Testis (tissue), 2 donors: ENCODE measurements at regions not wholly inside any gene's neighbourhood (a gene's known extent, or its start where the extent isn't known, plus 50 kb on each side); places are given as distances from the start of the nearest gene placed in this dataset.
A peak's percentile ranks its signal among the peaks of the same experiment; 100 is the strongest.

Experiments
- DNase-seq: peaks from one replicate; pipeline ENCODE4 v3.0.0-alpha.2; 2019
- H3K27ac ChIP-seq, 2 donors: fragments of 200-600 bp; sonication (generic); one replicate each; pipeline ENCODE4 v1.5.1; 2019
- H3K27me3 ChIP-seq: fragments of 200-600 bp; sonication (generic); one replicate; pipeline ENCODE4 v1.5.1; 2019
- H3K36me3 ChIP-seq: fragments of 200-600 bp; sonication (generic); one replicate; pipeline ENCODE4 v1.5.1; 2017; ENCODE audit warnings: low read depth; ENCODE audit errors: missing control alignments
- H3K4me1 ChIP-seq: fragments of 200-600 bp; sonication (generic); one replicate; pipeline ENCODE4 v1.5.1; 2019
- H3K4me3 ChIP-seq, 2 donors: fragments of 200-600 bp; sonication (generic); one replicate each; pipeline ENCODE4 v1.5.1; 2017 to 2019
- H3K9me3 ChIP-seq: fragments of 200-600 bp; sonication (generic); one replicate; pipeline ENCODE4 v1.5.1; 2017
- POLR2A ChIP-seq: fragments of 450-650 bp; IDR thresholded peaks from one replicate; pipeline ENCODE4 v1.6.1; 2017; ENCODE audit warnings: antibody characterized with exemption, mild to moderate bottlenecking, moderate library complexity
- WGBS, 2 donors: methylation state at CpG; one replicate each; pipeline ENCODE4 v1.1.5; 2018; 5-methylcytosine and 5-hydroxymethylcytosine counted together
- intact Hi-C: fragments of 100-400 bp; cut with DNase I; formaldehyde crosslinking; loops from one replicate; pipeline ENCODE4 v1.15.1; 2023; ENCODE audit warnings: low total_unique reads
- TF ChIP-seq, protein P1 (sequence below), 3 experiments: fragments of 450-650 bp in 2 of 3; fragments of 200-600 bp in 1 of 3; sonication (generic) in 1 of 3; IDR thresholded peaks; one replicate each; pipeline ENCODE4 v1.5.1; 2016 to 2019; ENCODE audit warnings: antibody characterized with exemption in 3 of 3, mild to moderate bottlenecking in 2 of 3, moderate library complexity in 1 of 3

DNA sequence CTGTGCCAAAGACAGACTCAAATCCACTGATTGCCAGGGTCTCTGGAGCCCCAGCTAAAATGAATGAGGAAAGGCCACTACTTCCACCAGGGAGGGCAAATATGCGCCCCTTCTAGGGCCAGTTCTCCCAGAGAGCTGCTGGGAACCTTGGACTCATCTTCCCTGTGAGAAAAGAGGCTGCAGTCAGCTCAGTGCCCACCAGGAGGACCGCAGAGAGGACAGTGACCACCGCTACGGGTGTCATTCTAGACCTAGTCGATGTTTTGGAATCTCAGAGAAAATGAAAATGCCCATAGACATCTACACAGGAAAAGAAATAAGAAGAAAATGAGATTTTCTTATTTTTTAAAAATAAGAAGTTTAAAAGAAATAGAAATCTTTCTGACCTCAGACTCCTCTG, 235.1 kb downstream of the UQCRFS1 start:
- TF ChIP-seq POLR2A, result no peak
- TF ChIP-seq, protein P1, sequence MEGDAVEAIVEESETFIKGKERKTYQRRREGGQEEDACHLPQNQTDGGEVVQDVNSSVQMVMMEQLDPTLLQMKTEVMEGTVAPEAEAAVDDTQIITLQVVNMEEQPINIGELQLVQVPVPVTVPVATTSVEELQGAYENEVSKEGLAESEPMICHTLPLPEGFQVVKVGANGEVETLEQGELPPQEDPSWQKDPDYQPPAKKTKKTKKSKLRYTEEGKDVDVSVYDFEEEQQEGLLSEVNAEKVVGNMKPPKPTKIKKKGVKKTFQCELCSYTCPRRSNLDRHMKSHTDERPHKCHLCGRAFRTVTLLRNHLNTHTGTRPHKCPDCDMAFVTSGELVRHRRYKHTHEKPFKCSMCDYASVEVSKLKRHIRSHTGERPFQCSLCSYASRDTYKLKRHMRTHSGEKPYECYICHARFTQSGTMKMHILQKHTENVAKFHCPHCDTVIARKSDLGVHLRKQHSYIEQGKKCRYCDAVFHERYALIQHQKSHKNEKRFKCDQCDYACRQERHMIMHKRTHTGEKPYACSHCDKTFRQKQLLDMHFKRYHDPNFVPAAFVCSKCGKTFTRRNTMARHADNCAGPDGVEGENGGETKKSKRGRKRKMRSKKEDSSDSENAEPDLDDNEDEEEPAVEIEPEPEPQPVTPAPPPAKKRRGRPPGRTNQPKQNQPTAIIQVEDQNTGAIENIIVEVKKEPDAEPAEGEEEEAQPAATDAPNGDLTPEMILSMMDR (IDR thresholded peaks at IDR 0.05), result no peak

GRCh38 chr19:28972058-28972852, 240.7 kb downstream of the UQCRFS1 start:
- Histone ChIP-seq H3K9me3 (no peaks in the 10 kb centered on the region), H3K36me3 (no peaks in the 10 kb centered on the region), H3K27me3 (no peaks in the 10 kb centered on the region), H3K4me3 (no peak overlapping the region), H3K27ac (no peak overlapping the region), H3K4me1 (peaks cover 4% of the 10 kb centered on the region)
- DNase-seq, result no peak
- TF ChIP-seq, protein P1 (IDR thresholded peaks at IDR 0.05), result no peak
- no peak for TF ChIP-seq POLR2A
- intact Hi-C loops, result no loop called here
- WGBS, 2 donors, result 81 to 87% methylated on average over 2 to 4 of the region's 4 CpGs

More for the DNA sequence above, 235.1 kb downstream of the UQCRFS1 start:
- no peaks in the 10 kb centered on the region for H3K27me3 ChIP-seq
- H3K27ac ChIP-seq, result no peak overlapping the region
- intact Hi-C loops, result no loop called here
- WGBS, 2 donors, result 90 to 92% methylated on average over 5 of the region's 5 CpGs
- H3K36me3 ChIP-seq, result no peaks in the 10 kb centered on the region
- H3K4me1 ChIP-seq, result no peaks in the 10 kb centered on the region
- no peaks in the 10 kb centered on the region for H3K9me3 ChIP-seq
- no peak overlapping the region for H3K4me3 ChIP-seq
- no peak for DNase-seq

DNA sequence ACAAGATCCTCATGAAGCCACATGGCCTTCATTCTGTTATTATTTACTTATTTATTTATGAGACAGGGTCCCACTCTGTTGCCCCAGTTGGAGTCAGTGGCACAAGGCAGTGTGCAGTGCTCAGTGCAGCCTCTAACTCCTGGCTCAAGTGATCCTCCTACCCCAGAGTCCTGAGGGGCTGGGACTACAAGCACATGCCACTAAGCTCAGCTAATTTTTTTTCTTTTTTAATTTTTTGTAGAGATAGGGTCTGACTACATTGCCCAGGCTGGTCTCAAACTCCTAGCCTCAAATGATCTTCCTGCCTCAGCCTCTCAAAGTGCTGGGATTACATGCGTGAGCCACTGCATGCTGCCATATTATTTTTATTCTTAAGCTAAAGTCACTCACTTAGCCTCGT, 241.4 kb downstream of the UQCRFS1 start:
- intact Hi-C loops, result no loop called here
- Histone ChIP-seq H3K9me3 (no peaks in the 10 kb centered on the region), H3K27ac (no peak overlapping the region), H3K27me3 (no peaks in the 10 kb centered on the region), H3K4me3 (no peak overlapping the region), H3K36me3 (no peaks in the 10 kb centered on the region), H3K4me1 (peaks cover 4% of the 10 kb centered on the region)
- WGBS, 2 donors, result 77 to 96% methylated on average over 2 of the region's 2 CpGs
- TF ChIP-seq, protein P1 (IDR thresholded peaks at IDR 0.05), result no peak
- no peak for TF ChIP-seq POLR2A
- DNase-seq, result no peak

DNA sequence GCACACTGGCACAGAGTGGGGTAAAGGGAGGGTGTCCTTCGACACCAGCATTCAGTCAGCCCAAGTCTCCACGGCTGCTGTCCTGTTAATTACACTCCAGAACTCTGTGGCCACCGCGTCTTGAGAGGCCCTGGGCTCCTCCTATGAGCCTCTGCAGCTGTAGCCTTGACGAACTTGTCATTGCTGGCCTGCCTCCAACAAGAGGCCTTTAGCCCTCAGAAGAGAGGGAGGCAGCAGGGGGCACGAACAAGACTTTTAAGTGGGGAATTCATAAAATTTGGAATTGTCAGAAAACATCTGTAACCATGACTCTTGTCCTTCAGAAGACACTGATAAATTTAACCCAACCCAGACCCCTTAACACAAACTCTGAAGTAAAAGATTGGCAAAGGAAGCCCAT, 241.9 kb downstream of the UQCRFS1 start:
- Histone ChIP-seq H3K4me1 (peaks cover 4% of the 10 kb centered on the region), H3K9me3 (no peaks in the 10 kb centered on the region), H3K27ac (no peak overlapping the region), H3K27me3 (no peaks in the 10 kb centered on the region), H3K4me3 (no peak overlapping the region), H3K36me3 (no peaks in the 10 kb centered on the region)
- intact Hi-C loops, result no loop called here
- DNase-seq, result peak; percentile 82
- no peak for TF ChIP-seq POLR2A
- TF ChIP-seq, protein P1 (IDR thresholded peaks at IDR 0.05), result no peak
- 36 to 43% methylated on average over 6 of the region's 6 CpGs for WGBS, 2 donors

DNA sequence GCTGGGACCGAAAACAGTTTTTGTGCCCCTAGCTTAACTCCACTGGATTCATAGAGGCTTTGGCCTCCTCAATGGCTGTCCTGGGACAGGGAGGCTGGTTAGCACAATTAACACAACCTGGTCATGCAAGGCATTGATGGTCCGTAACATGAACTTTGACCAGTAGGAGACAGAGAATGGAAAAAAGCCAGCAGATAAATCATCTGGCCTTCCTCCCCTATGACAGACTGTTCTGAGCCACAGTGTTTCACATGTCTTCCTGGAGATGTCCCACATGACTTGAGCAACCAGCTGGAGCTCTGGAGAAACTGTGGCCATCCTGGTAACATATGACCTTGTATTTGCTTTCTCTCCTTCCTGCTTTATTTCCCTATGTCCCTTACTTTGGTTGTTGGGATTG, 244.2 kb downstream of the UQCRFS1 start:
- Histone ChIP-seq H3K4me3 (no peak overlapping the region), H3K4me1 (peaks cover 4% of the 10 kb centered on the region), H3K36me3 (no peaks in the 10 kb centered on the region), H3K27ac (no peak overlapping the region), H3K9me3 (no peaks in the 10 kb centered on the region), H3K27me3 (no peaks in the 10 kb centered on the region)
- intact Hi-C loops, result no loop called here
- TF ChIP-seq, protein P1 (IDR thresholded peaks at IDR 0.05), result no peak
- TF ChIP-seq POLR2A, result no peak
- no peak for DNase-seq
- WGBS, 2 donors, result 94 to 100% methylated on average over 2 of the region's 2 CpGs
